MCF 10A (cell line): ENCODE measurements at regions not wholly inside any gene's neighbourhood (a gene's known extent, or its start where the extent isn't known, plus 50 kb on each side); places are given as distances from the start of the nearest gene placed in this dataset.
"Not testable (repeated sequence)": the region's sequence is repeated elsewhere in the genome, so short reads cannot be mapped to it uniquely, and the experiment has no call there.

Experiments used
- BruUV-seq: library from RNA; stranded (reverse); fragments of 400-500 nt; replicated peaks from 2 replicates; lab custom pipeline; 2021; lab: Mats Ljungman, UMichigan
- CTCF ChIA-PET: fragments of 300-600 bp; sonication (Branson Sonifier 250); formaldehyde crosslinking; extraction: SDS; loops from one replicate; lab custom pipeline; 2021; ENCODE audit warnings: antibody characterized with exemption, inconsistent platforms; lab: Yijun Ruan, JAX
- POLR2A ChIA-PET: fragments of 300-600, 350-650 bp; sonication (Branson Sonifier 250); formaldehyde crosslinking; extraction: SDS; loops from one replicate; lab custom pipeline; 2020; ENCODE audit warnings: antibody characterized with exemption, inconsistent platforms; lab: Yijun Ruan, JAX
- DNase-seq: peaks from one replicate; pipeline ENCODE4 v3.0.0-alpha.2; 2018; ENCODE audit not compliant: unreplicated experiment
- H3K27ac Mint-ChIP-seq: one replicate; pipeline ENCODE4 v1.8.0; 2022; ENCODE audit warnings: mild to moderate bottlenecking, low read depth, mixed read lengths; ENCODE audit not compliant: unreplicated experiment
- H3K27me3 Mint-ChIP-seq: one replicate; pipeline ENCODE4 v1.8.0; 2022; ENCODE audit warnings: mixed read lengths; ENCODE audit not compliant: insufficient read depth, unreplicated experiment
- H3K36me3 Mint-ChIP-seq: one replicate; pipeline ENCODE4 v1.8.0; 2022; ENCODE audit warnings: mild to moderate bottlenecking, moderate library complexity, mixed read lengths; ENCODE audit not compliant: insufficient read depth, unreplicated experiment
- H3K4me1 Mint-ChIP-seq: one replicate; pipeline ENCODE4 v1.8.0; 2022; ENCODE audit warnings: mixed read lengths; ENCODE audit not compliant: insufficient read depth, unreplicated experiment
- H3K4me3 Mint-ChIP-seq: one replicate; pipeline ENCODE4 v1.8.0; 2022; ENCODE audit warnings: mild to moderate bottlenecking, moderate library complexity, mixed read lengths; ENCODE audit not compliant: unreplicated experiment
- H3K9me3 Mint-ChIP-seq: one replicate; pipeline ENCODE4 v1.8.0; 2022; ENCODE audit warnings: mixed read lengths; ENCODE audit not compliant: unreplicated experiment
- CTCF ChIP-seq: fragments of 200-600 bp; IDR thresholded peaks from one replicate; pipeline ENCODE4 v1.8.0; 2022; ENCODE audit warnings: antibody characterized with exemption, mild to moderate bottlenecking; ENCODE audit not compliant: unreplicated experiment
- intact Hi-C: fragments of 100-400 bp; cut with micrococcal nuclease; formaldehyde crosslinking; loops from 2 replicates; pipeline ENCODE4 v1.14.1; 2022

DNA sequence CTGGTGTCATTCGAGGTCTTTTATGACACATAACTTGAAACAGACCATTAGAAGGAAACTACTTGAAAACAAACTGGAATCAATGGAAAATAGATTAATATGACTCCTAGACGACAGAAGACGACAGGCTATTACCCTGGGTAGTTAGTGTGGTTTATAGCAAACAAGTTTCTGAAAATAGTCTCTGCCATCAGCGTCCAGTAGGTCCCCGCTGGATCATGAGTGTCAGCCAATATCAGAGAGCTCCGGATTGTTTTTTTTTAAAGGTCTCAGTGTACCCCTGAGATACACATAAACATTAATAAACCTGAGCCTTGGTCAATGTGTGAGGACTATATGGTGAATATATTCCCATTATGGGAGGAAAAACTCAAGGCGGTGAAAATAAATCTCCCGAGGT, 115.0 kb upstream of the THUMPD2 start:
- DNase-seq: no peak
- CTCF ChIA-PET: interaction anchor here (0.5 to 1.5 kb wide), 3 partner anchors 9 to 555 kb away, joined by 3 to 8 read pairs (median 4); no protein-coding TSS in a partner anchor
- intact Hi-C loops: no loop called here
- Mint-ChIP-seq H3K9me3 (no peaks in the 10 kb centered on the region), H3K27me3 (no peaks in the 10 kb centered on the region), H3K4me3 (no peak overlapping the region), H3K36me3 (no peaks in the 10 kb centered on the region), H3K4me1 (no peaks in the 10 kb centered on the region), H3K27ac (no peak overlapping the region)
- TF ChIP-seq CTCF: no peak
- no TSS peak for BruUV-seq
- POLR2A ChIA-PET: no interaction called here

GRCh38 chr2:39893616-39894015, 114.6 kb upstream of the THUMPD2 start:
- no peaks in the 10 kb centered on the region for H3K9me3 Mint-ChIP-seq
- no peaks in the 10 kb centered on the region for H3K4me1 Mint-ChIP-seq
- H3K36me3 Mint-ChIP-seq: no peaks in the 10 kb centered on the region
- TF ChIP-seq CTCF: no peak
- intact Hi-C loops: no loop called here
- ChIA-PET POLR2A (no interaction called here), CTCF (interaction anchor here (0.5 to 1.5 kb wide), 3 partner anchors 9 to 556 kb away, joined by 3 to 8 read pairs (median 4); no protein-coding TSS in a partner anchor)
- no peak overlapping the region for H3K27ac Mint-ChIP-seq
- no peaks in the 10 kb centered on the region for H3K27me3 Mint-ChIP-seq
- DNase-seq: no peak
- no TSS peak for BruUV-seq
- no peak overlapping the region for H3K4me3 Mint-ChIP-seq

DNA sequence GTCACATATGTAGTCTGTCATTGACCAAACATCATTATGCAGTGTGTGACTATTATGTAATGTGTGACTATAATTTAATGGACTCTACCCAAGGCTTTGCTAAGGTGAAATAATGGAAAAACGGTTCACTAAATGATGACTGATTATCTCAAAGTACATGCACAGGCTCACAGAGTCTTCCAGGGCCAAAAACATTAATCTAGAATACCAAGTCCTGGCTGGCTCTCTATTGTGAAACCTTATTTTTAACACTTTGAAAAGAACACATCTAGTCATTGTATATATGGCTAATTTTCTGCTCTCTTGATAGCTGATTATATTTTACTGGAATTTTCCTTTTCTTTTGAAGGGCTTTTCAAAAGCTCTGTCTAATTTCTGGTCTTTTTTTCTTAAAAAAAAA, 102.9 kb upstream of the THUMPD2 start:
- no peak for TF ChIP-seq CTCF
- POLR2A ChIA-PET: no interaction called here

DNA sequence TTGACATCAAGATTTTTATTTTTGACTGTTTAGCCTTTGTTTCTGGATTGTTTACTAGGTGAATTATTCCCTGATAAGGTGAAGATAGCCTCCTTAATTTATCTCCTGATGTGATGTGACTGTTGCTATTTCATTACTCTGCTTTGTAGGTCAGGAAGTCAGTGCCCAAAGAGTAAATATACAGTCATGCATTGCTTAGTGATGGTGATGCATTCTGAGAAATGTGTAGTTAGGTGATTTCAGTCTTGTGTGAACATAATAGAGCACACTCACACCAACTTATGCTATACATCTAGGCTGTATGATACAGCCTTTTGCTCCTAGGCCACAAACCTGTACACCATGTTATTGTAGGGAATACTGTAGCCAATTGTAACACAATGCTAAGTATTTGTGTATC, 102.4 kb upstream of the THUMPD2 start:
- intact Hi-C loops: no loop called here
- Mint-ChIP-seq H3K9me3 (no peaks in the 10 kb centered on the region), H3K4me1 (no peaks in the 10 kb centered on the region), H3K36me3 (no peaks in the 10 kb centered on the region), H3K27me3 (no peaks in the 10 kb centered on the region), H3K27ac (no peak overlapping the region), H3K4me3 (no peak overlapping the region)
- DNase-seq: no peak
- TF ChIP-seq CTCF: no peak
- BruUV-seq: no TSS peak
- CTCF ChIA-PET: interaction anchor here (0.7 kb wide), 1 partner anchor 87 kb away, joined by 3 read pairs; no protein-coding TSS in a partner anchor
- POLR2A ChIA-PET: no interaction called here

More for the DNA sequence above, 102.9 kb upstream of the THUMPD2 start:
- no peak for DNase-seq
- H3K4me1 Mint-ChIP-seq: no peaks in the 10 kb centered on the region
- H3K4me3 Mint-ChIP-seq: no peak overlapping the region
- no peaks in the 10 kb centered on the region for H3K9me3 Mint-ChIP-seq
- no peak overlapping the region for H3K27ac Mint-ChIP-seq
- BruUV-seq: no TSS peak
- no peaks in the 10 kb centered on the region for H3K36me3 Mint-ChIP-seq
- intact Hi-C loops: no loop called here
- H3K27me3 Mint-ChIP-seq: no peaks in the 10 kb centered on the region
- CTCF ChIA-PET: interaction anchor here (0.7 kb wide), 1 partner anchor 88 kb away, joined by 3 read pairs; no protein-coding TSS in a partner anchor

- H3K4me3 Mint-ChIP-seq, POLR2A ChIA-PET, H3K36me3 Mint-ChIP-seq, BruUV-seq, H3K9me3 Mint-ChIP-seq, intact Hi-C loops, DNase-seq, H3K27ac Mint-ChIP-seq, H3K27me3 Mint-ChIP-seq: not testable (repeated sequence)
- H3K4me1 Mint-ChIP-seq: peaks cover 12% of the 10 kb centered on the region
- CTCF ChIA-PET: interaction anchor here (0.5 kb wide), 1 partner anchor 1720 kb away, joined by 4 read pairs; no protein-coding TSS in a partner anchor
Observed at GRCh38 chr2:39879001-39879400, 99.9 kb upstream of the THUMPD2 start.
